ENCODE measurements at regions not wholly inside any gene's neighbourhood (a gene's known extent, or its start where the extent isn't known, plus 50 kb on each side); places are given as distances from the start of the nearest gene placed in this dataset.

DNA sequence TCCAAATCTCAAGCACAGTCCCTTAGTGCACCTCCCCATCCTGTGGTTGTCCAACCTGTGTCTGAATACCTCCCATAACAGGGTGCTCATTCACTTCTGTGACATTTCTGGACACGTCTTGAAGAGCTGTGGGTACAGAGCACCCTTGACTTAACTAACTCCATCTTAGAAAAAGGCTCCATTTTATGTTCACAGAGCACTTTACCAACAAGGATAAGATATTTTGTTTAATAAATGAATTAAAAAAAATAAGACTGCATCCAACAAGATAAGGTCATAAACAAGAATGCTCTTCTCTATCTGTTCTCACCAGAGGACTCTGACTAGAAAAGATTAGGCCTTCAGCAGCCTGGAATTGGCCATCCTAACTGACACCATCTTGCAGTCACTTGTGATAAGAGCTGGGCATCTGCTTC lies 335.2 kb upstream of the ZNF32 start:
- in situ Hi-C loops (cut with HindIII; ENCODE audit: low sequenced_read_pairs): no loop called here

DNA sequence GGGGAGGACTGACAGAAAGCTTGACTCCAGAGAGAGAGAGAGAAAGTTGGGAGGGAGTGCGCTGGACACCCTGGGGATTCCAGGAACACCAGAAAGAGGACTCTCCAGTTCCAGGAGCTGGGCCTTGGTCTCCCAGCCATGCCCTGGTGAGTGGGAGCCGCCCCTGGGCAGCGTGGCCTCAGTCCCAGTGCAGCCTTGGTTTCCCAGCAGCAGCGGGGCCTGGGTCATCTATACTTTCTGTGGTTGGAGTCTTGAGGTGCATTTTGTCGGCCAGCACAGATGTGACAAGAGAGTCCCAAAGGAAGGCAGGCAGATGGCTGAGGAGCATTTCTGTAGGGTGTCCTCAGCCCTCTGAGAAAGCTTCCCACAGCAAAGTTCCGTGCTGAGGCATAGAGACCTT lies 334.7 kb upstream of the ZNF32 start:
- in situ Hi-C loops (cut with HindIII; ENCODE audit: low sequenced_read_pairs): no loop called here

DNA sequence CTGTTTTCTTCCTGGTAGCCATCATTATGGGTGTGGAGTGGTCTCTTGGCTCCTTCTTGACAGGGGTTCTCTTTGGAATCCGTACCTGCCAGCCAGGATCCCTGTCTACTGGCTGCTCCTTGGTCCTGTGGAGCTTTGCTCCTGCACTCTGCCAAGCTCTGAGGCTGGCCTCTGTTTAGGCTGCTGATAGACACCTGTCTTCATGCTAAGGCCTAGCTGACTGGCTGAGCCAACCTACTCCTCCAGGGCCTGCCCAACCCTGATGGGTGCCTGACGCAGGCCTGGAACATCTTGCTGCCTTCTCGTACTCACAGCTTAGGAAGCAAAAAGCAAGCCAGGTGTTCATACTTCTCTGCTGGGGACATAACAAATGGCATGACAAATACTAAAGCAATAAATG lies 333.6 kb upstream of the ZNF32 start:
- in situ Hi-C loops (cut with HindIII; ENCODE audit: low sequenced_read_pairs): no loop called here

DNA sequence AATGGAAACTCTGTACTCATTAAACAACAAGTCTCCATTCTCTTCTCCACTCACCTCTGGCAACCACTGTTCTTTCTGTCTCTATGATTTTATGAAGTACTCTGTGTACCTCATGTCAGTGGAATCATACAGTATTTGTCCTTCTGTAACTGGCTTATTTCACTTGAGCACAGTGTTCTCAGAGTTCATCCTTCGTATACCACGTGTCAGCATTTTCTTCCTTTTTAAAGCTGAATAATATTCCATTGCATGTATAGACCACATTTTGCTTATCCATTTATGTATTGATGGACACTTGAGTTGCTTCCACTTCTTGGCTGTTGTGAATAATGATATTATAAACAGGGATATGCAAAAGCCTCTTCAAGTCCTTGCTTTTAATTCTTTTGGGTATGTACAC lies 333.0 kb upstream of the ZNF32 start:
- in situ Hi-C loops (cut with HindIII; ENCODE audit: low sequenced_read_pairs): no loop called here

DNA sequence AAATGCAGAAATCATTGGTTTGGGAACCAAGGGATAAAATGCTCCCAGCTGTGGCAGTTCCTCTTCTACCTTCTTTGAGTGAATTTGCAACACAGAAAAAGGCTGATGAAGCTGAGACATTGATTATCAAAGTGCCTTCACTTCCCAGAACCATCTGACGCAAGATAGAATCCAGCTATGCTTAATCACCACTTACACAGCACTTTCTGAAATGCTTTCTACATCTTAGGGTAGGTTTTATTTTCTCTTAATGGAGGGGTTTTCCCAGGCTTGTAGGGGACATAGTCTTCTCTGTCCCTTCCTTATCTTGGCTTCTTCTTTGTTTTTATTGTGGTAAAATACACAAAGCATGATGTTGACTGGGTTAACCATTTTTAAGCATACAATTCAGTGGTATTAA lies 332.6 kb upstream of the ZNF32 start:
- in situ Hi-C loops (cut with HindIII; ENCODE audit: low sequenced_read_pairs): no loop called here

DNA sequence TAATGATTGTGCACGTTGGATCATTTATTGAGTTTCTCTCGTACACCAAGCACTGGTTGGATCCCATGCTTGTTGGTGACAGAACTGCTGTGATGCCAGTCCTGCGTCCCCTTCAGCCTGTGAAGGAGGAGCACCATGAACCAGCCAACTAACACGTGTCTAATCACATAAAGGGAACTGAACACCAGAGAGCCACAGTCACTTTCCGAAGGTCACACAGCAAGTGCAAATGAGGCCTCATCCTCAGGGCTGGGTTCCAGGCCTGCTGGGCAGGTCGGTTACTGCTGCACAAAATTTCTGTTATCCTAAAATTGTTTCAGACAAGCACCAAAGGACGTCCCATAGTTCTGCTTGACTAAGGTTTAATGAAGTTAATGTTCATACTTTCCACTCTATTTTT lies 332.0 kb upstream of the ZNF32 start:
- in situ Hi-C loops (cut with HindIII; ENCODE audit: low sequenced_read_pairs): no loop called here

DNA sequence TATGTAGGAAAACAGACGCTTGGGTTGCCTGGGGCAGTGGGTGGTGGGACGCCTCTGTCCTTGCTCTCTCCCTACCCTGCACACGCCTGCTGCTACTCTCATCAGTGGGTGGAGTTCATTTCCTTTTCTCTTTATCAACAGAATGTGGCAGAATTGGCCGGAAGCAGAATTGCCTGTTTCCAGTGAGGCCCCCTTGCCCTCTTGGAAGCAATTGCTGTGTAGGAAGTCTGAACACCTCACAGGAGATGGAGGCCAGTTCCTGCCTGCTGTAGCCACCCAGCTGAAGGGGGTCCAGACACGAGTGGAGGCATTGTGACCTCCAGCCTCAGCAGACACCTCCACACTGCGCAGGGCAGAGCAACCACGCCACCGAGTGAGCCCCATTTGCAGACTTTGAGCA lies 331.6 kb upstream of the ZNF32 start:
- in situ Hi-C loops (cut with HindIII; ENCODE audit: low sequenced_read_pairs): no loop called here

DNA sequence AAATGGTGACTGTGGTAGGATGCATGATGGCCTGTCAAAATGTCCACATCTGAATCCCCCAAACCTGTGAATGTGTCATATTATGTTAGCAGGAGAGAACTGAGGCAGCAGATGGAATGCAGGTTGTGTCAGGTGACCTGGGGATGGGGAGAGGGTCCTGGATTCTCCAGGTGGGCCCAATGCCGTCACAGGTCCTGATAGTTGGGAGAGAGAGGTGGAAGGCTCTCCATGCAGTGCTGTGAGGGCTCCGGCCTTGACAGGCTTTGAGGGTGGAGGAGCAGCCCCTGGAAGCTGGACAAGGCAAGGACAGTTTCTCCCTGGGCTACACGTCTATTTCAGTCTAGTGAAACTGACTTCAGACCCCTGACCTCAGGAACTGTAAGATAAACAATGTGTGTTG lies 330.9 kb upstream of the ZNF32 start:
- in situ Hi-C loops (cut with HindIII; ENCODE audit: low sequenced_read_pairs): no loop called here

DNA sequence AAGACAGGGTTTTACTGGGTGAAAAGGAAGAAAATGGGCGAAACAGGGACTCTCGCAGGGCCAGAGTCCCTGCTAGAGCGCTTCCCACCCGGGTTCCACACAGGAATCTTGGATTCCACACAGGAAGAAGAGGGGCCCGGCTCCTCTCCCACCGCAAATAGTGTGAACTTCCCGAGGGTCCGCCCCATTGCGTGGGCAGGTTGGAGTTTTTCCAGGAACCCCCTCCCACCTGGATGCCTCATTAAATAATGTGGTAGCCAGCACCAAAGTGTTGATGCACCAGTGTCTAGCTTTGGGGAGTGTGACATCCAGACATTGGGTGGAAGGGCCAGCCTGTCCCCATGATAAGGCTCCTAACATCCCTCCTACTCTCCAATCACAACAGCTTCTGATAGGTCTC lies 330.3 kb upstream of the ZNF32 start:
- in situ Hi-C loops (cut with HindIII; ENCODE audit: low sequenced_read_pairs): no loop called here

DNA sequence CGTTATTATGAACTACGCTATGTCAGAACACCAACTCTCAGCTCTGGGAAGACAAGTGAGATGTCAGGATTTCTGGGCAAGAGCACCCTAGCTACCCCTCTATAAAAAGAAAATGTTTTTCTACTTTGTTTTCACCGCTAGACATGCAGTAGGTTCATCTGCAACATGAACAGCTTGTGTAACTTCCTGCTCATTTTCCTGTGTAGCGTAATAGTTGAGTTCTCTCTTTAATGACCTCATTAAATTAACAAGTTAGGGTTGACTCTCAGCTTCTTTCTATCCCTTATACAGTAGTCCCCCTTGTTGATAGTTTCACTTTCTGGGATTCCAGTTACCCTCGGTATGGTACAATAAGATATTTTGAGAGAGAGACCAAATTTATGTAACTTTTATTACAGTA lies 329.4 kb upstream of the ZNF32 start:
- in situ Hi-C loops (cut with HindIII; ENCODE audit: low sequenced_read_pairs): no loop called here

DNA sequence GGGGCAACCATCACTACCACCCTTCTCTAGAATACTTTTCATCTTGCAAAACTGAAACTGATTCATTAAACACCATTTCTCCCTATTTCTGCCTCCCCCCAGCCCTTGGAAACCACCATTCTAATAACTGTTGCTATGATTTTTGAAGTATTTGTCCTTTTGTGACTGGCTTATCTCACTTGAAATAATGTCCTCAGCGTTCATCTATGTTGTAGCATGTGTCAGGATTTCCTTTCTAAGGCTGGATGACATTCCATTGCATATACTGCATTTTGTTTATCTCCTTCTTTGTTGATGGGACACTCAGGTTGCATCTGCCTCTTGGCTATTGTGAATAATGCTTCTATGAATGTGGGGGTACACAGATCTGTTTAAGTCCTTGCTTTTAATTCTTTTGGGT lies 327.6 kb upstream of the ZNF32 start:
- in situ Hi-C loops (cut with HindIII; ENCODE audit: low sequenced_read_pairs): no loop called here

DNA sequence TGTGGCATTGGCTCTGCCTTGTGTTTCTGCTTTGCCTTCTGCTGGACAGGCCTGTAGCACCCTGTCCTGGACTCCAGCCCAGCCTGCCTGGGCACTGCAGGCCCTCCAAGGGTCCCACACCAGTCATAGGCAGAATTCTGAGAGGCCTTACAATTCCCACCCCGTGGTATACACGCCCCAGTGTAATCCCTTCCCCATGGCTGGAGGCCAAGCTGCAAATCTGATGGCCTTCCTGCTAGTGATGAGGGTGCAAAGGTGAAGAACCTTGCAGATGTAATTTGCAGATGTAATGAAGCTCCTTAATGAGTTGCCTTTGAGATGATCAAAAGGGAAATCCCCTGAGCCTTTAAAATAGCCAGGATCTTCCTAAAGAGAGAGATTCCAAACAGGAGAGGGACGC lies 325.1 kb upstream of the ZNF32 start:
- in situ Hi-C loops (cut with HindIII; ENCODE audit: low sequenced_read_pairs): no loop called here

DNA sequence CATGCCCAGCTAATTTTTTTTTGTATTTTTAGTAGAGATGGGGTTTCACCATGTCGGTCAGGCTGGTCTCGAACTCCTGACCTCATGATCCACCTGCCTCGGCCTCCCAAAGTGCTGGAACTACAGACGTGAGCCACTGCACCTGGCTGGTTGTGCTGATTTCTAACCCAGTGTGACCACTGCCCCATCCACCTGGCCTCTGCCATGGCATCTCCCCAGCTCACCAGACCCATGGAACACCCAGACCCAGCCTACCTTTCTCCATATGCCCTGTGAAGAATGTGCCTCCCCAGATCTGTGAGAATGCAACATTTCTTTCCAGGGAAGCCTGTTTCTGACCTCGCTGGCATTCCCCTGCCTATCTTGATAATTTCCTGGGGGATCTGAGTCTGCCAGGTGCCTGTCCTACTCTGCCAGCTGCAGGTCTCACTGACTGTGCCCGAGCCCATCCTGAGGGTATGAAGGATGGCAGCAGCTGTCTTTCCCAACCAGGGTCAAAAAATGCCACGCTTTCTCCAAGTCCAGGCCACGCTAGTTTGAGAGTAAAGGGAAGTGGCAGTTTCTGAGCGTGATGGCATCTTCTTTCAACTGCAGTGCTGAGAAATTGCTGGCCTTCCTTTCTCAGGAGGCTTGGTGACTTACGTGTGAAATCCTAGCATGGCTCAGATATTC lies 324.4 kb upstream of the ZNF32 start:
- in situ Hi-C loops (cut with HindIII; ENCODE audit: low sequenced_read_pairs): no loop called here

DNA sequence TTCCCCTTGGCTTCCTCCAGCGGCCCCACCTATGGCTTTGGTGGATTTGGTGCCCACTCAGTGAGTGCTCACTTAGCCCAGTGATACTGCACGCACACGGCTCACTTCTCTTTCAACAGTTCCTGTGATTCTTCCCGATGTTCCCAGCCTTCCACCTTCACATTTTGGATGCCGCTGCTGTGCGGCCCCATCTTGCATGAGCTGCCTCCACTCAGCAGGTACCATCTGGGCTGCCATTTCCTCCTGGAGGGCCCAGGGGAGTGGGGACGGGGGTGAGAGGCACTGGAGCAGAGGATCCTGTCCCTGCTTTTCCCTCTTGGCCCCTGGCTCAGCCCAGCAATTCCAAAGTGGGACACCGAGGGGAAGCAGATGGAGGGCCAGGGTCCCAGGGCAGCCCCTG lies 323.3 kb upstream of the ZNF32 start:
- in situ Hi-C loops (cut with HindIII; ENCODE audit: low sequenced_read_pairs): no loop called here

DNA sequence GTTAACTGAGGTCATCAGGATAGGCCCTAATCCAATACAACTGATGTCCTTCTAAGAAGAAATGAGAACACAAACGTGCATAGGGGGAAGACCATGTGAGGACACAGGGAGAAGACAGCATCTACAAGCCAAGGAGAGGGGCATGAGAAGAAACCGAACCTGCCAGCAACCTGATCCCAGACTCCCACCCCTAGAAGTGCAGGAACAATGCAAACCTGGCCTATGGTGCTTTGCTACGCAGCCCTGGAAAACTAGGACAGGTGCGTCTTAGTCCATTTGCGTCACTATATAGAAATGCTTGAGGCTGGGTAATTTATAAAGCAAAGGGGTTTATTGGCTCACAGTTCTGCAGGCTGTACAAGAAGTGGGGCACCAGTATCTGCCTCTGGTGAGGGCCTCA lies 322.6 kb upstream of the ZNF32 start:
- in situ Hi-C loops (cut with HindIII; ENCODE audit: low sequenced_read_pairs): no loop called here

DNA sequence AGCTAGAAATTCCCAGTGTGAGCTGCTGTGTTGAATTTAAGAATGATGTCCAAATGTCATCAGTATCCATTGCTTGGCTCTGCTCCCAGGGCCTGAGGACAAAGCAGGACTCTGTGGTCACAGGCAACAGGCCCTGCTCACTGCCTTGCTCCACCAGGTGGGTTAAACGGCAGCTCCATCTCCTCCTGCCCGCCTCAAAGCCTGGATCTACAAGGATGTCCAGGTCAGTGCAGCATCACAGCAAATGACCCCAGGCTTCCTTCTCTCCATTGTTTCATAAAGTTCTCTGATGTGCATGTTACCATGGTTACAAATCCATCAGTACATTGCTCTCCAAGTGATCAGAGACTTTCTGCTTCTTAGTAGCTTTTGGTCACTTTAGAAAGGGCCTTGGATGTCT lies 322.0 kb upstream of the ZNF32 start:
- in situ Hi-C loops (cut with HindIII; ENCODE audit: low sequenced_read_pairs): no loop called here

DNA sequence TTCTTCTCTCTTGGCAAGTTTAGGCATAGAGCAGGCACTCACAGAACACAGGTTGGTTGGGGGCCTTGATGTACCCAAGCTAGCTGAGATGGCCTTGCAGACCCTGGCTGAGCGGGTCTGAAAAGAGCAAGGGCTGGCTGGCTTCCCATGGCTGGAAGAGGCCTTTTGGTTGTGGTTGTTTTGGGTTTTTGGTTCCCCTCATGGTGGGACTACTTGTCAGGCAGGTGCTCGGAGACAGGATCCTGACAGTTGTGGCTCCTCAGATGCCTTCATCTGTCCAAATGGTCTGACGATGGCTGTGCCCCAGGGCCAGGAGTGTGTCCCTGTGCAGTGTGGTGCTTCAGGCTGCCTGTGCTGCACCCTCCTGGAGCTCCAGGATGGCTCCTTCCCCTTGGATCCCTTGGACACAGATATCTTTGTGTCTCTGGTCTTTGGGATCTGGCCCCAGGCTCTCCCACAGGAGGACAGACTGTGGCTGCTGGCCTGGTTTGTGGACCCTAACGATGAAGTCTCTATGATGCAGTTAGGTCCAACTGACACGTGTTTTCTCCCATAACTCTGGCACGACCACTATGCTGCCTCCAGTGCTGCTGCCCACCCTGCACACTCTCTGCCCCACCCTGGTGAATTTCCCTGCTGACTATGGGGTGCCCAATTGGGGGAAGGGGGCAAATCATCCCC lies 321.5 kb upstream of the ZNF32 start:
- in situ Hi-C loops (cut with HindIII; ENCODE audit: low sequenced_read_pairs): no loop called here

DNA sequence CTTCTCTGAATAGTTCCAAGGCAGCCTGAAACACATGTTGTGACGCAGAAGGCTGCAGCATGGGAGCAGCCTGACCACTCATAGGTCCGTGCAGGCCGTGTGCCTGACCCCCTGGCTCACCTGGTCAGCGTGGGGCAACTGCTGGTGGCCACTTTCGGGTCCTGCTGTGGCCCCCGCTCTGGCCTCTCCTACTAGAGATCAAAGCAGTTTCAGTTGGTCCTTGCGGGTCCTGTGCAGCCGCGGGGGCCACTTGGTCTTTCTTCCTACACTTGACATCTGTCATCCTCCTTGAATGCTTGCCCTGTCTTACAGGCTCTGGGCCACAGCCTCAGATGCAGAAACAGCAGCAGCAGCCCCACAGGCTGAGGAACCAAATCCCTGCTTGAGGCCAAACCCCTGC lies 320.8 kb upstream of the ZNF32 start:
- in situ Hi-C loops (cut with HindIII; ENCODE audit: low sequenced_read_pairs): no loop called here

DNA sequence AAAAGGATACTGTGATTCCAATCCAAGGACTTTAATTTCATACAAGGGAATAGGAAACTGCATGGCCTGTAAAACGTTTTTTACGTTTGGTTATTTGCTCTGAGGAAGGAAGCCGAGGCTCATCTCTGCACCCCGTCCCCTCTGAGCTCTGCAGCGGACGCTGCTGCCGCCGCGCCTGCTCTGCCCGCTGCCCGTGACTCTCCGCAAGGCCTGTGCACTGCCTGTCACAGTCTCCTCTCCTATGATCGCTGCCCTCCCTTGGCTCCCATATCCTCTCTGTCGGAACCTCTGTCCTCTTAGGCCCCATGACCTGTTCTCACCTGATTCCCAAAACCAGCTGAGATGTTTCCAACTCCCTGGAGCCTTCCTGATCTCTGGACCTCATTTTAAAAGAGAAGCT lies 320.3 kb upstream of the ZNF32 start:
- in situ Hi-C loops (cut with HindIII; ENCODE audit: low sequenced_read_pairs): no loop called here

DNA sequence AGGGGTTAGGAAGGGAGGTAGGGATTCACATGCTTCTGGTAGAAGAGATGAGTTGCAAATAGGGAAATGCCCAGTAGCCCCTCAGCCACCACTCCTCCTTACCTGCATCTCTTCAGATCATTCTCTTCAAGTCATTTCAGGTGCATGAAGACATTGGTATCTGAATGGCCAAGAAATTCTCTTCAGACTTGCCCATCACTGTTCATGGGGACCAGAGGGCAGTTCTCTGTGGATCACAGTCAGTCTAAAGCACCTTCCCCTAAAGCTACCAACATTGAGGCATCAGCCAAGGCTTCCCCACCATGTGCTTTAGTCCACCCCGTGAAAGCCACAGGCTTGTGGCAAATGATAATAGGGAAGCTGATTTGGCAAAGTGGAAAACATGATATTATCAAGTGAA lies 319.4 kb upstream of the ZNF32 start:
- in situ Hi-C loops (cut with HindIII; ENCODE audit: low sequenced_read_pairs): no loop called here

DNA sequence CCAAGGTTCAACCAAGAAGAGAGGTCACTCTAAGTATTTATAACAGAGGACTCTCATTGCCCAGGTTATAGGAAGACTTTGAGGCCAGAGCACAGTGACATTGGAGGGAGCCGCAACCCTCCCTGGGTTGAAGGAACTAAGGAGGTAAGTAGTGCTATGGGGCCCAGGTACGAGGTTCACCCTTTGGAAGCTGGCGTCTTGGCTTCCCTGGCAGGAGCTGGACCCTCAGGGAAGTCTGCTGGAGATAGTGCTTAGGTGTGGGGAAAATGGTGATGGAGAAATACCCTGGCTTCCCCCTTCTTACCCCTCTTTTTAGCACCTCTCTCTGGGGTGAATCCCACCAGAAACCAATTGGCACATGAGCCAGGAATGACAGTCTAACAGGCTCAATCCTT lies 317.9 kb upstream of the ZNF32 start:
- in situ Hi-C loops (cut with HindIII; ENCODE audit: low sequenced_read_pairs): no loop called here

DNA sequence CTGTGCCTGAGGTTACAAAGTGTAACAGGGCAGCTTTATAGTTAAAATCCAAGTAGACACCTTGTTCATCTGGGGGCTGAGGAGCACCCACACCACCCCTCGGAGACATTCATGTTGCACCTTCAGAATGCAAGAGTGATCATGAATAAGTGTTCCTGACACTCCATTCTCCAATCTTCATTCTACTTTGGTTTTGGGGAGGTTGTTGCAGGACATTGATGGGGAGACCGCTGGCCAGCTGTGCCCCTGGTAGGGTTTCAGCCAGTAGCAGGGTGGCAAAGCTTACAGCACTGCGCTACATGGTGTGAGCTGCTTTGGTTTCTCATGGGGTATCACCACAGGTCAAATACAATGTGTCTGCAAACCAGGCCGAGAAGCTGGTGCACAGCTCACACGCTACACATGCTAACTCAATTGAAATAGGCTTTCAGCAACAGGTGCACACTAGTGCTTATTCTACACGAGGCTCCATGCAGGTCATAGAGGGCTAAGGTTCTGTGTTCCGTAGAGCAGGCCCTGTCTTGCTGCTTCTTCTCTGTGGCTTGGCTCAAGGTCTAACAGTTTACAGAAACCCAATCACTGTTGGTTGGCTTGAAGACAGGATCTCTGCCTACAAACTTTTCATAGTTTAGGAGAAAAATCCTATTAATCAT lies 317.4 kb upstream of the ZNF32 start:
- in situ Hi-C loops (cut with HindIII; ENCODE audit: low sequenced_read_pairs): no loop called here
